ENCODE measurements at regions not wholly inside any gene's neighbourhood (a gene's known extent, or its start where the extent isn't known, plus 50 kb on each side); places are given as distances from the start of the nearest gene placed in this dataset.

GRCh38 chr1:239858057-239858456 is 233.6 kb upstream of the FMN2 start:
- Histone ChIP-seq H2AFZ (no peak overlapping the region), H3K9me3 (ENCODE audit: low read depth) (no peaks in the 10 kb centered on the region), H3K36me3 (replicated peaks; ENCODE audit: insufficient read depth, low read depth) (no peaks in the 10 kb centered on the region), H4K20me1 (ENCODE audit: insufficient read depth, poor library complexity, severe bottlenecking) (no peaks in the 10 kb centered on the region), H3K4me3 (no peak overlapping the region), H3K79me2 (no peaks in the 10 kb centered on the region), H3K9me2 (replicated peaks; ENCODE audit: insufficient read depth) (no peaks in the 10 kb centered on the region), H3K4me2 (no peak overlapping the region), H3K27ac (no peak overlapping the region), H3K4me1 (ENCODE audit: insufficient read depth) (no peaks in the 10 kb centered on the region), H3K27me3 (no peaks in the 10 kb centered on the region)
- TF ChIP-seq CTCF (IDR thresholded peaks at IDR 0.05; ENCODE audit: poor library complexity) (no peak), EZH2 (IDR thresholded peaks at IDR 0.05; ENCODE audit: borderline replicate concordance) (no peak), EZH2phosphoT487 (IDR thresholded peaks at IDR 0.05; ENCODE audit: low read depth, severe bottlenecking, unreplicated experiment) (no peak)
- DNase-seq (ENCODE audit: low spot score) = no peak
- WGBS (ENCODE audit: low lambda C conversion rate, missing lambda C conversion rate) = 84% methylated on average over 4 of the region's 4 CpGs

GRCh38 chr1:239858529-239858928 is 233.2 kb upstream of the FMN2 start:
- H3K4me2 ChIP-seq = no peak overlapping the region

GRCh38 chr1:239861985-239862384 is 229.7 kb upstream of the FMN2 start:
- H3K9me2 ChIP-seq (replicated peaks; ENCODE audit: insufficient read depth) = no peaks in the 10 kb centered on the region
- no peak overlapping the region for H2AFZ ChIP-seq
- H3K36me3 ChIP-seq (replicated peaks; ENCODE audit: insufficient read depth, low read depth) = no peaks in the 10 kb centered on the region
- DNase-seq (ENCODE audit: low spot score) = no peak
- H3K27me3 ChIP-seq = no peaks in the 10 kb centered on the region
- H3K4me3 ChIP-seq = no peak overlapping the region
- WGBS (ENCODE audit: low lambda C conversion rate, missing lambda C conversion rate) = 62% methylated on average over 1 of the region's 1 CpG
- no peaks in the 10 kb centered on the region for H3K4me1 ChIP-seq (ENCODE audit: insufficient read depth)
- no peak for TF ChIP-seq EZH2phosphoT487 (IDR thresholded peaks at IDR 0.05; ENCODE audit: low read depth, severe bottlenecking, unreplicated experiment)
- no peak for TF ChIP-seq EZH2 (IDR thresholded peaks at IDR 0.05; ENCODE audit: borderline replicate concordance)
- H3K9me3 ChIP-seq (ENCODE audit: low read depth) = no peaks in the 10 kb centered on the region
- H4K20me1 ChIP-seq (ENCODE audit: insufficient read depth, poor library complexity, severe bottlenecking) = no peaks in the 10 kb centered on the region
- no peaks in the 10 kb centered on the region for H3K79me2 ChIP-seq
- no peak overlapping the region for H3K4me2 ChIP-seq
- H3K27ac ChIP-seq = no peak overlapping the region

More at GRCh38 chr1:239858529-239858928, 233.2 kb upstream of the FMN2 start:
- TF ChIP-seq CTCF (IDR thresholded peaks at IDR 0.05; ENCODE audit: poor library complexity) = no peak
- no peak for TF ChIP-seq EZH2phosphoT487 (IDR thresholded peaks at IDR 0.05; ENCODE audit: low read depth, severe bottlenecking, unreplicated experiment)
- TF ChIP-seq EZH2 (IDR thresholded peaks at IDR 0.05; ENCODE audit: borderline replicate concordance) = no peak
- Histone ChIP-seq H3K9me3 (ENCODE audit: low read depth) (no peaks in the 10 kb centered on the region), H3K4me1 (ENCODE audit: insufficient read depth) (no peaks in the 10 kb centered on the region), H3K9me2 (replicated peaks; ENCODE audit: insufficient read depth) (no peaks in the 10 kb centered on the region), H4K20me1 (ENCODE audit: insufficient read depth, poor library complexity, severe bottlenecking) (no peaks in the 10 kb centered on the region), H2AFZ (no peak overlapping the region), H3K36me3 (replicated peaks; ENCODE audit: insufficient read depth, low read depth) (no peaks in the 10 kb centered on the region), H3K27me3 (no peaks in the 10 kb centered on the region), H3K4me3 (no peak overlapping the region), H3K79me2 (no peaks in the 10 kb centered on the region), H3K27ac (no peak overlapping the region)
- WGBS (ENCODE audit: low lambda C conversion rate, missing lambda C conversion rate) = 95% methylated on average over 5 of the region's 5 CpGs
- no peak for DNase-seq (ENCODE audit: low spot score)

GRCh38 chr1:239868058-239868832 is 223.4 kb upstream of the FMN2 start:
- H3K4me3 ChIP-seq = no peak overlapping the region
- WGBS (ENCODE audit: low lambda C conversion rate, missing lambda C conversion rate) = 85% methylated on average over 13 of the region's 13 CpGs
- DNase-seq (ENCODE audit: low spot score) = no peak

More at GRCh38 chr1:239868058-239868832, 223.4 kb upstream of the FMN2 start:
- Histone ChIP-seq H3K36me3 (replicated peaks; ENCODE audit: insufficient read depth, low read depth) (no peaks in the 10 kb centered on the region), H3K79me2 (no peaks in the 10 kb centered on the region), H3K4me2 (no peak overlapping the region), H3K4me1 (ENCODE audit: insufficient read depth) (no peaks in the 10 kb centered on the region), H3K9me2 (replicated peaks; ENCODE audit: insufficient read depth) (no peaks in the 10 kb centered on the region), H3K27me3 (no peaks in the 10 kb centered on the region), H4K20me1 (ENCODE audit: insufficient read depth, poor library complexity, severe bottlenecking) (no peaks in the 10 kb centered on the region), H3K9me3 (ENCODE audit: low read depth) (no peaks in the 10 kb centered on the region), H3K27ac (no peak overlapping the region), H2AFZ (no peak overlapping the region)
- TF ChIP-seq CTCF (IDR thresholded peaks at IDR 0.05; ENCODE audit: poor library complexity) (no peak), EZH2 (IDR thresholded peaks at IDR 0.05; ENCODE audit: borderline replicate concordance) (no peak), EZH2phosphoT487 (IDR thresholded peaks at IDR 0.05; ENCODE audit: low read depth, severe bottlenecking, unreplicated experiment) (no peak)

Measured in hepatocyte (in vitro differentiated cells).